Hematopoietic multipotent progenitor cell treated with erythropoietin and hydrocortisone succinate and interleukin-3 and kit ligand, for 15 days (in vitro differentiated cells): ENCODE measurements at regions not wholly inside any gene's neighbourhood (a gene's known extent, or its start where the extent isn't known, plus 50 kb on each side); places are given as distances from the start of the nearest gene placed in this dataset.

Source experiments
- DNase-seq: peaks from one replicate; pipeline ENCODE4 v3.0.0-alpha.2; 2015; ENCODE audit warnings: low spot score

DNA sequence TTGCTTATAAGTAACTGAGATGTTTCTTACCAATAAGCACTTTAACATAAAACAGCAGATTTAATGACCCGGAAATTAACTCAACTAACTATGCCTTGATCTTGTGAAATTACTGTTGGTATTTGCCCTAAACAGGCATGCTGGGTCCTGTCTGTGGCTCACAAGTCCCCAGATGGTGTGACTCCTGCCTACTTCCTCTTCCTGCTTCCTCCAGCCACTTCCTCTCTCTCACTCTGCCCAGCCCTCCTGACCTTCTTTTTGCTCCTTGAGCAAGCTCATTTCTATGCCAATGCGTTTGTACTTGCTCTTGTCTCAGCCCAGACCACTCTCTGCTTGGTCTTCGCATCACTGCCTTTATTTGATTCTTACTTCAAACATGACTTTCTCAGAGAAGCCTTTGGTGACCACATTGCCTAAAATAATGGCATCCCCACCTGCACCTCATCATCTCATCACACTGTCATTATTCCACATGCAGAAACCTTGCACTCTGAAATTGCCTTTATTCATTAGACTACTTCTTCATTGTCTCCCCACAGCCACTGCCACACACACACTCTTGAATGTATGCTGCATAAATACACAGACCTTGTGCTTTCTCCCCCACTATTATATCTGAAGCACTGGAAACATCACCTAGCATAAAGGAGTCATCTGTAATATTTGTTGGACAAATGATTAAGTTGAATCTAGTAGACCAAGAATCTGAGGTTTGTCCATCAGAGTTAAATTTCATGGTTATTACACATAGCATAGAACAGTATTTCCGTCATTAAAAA lies 256.3 kb upstream of the SEMA6D start:
- DNase-seq, result no peak

DNA sequence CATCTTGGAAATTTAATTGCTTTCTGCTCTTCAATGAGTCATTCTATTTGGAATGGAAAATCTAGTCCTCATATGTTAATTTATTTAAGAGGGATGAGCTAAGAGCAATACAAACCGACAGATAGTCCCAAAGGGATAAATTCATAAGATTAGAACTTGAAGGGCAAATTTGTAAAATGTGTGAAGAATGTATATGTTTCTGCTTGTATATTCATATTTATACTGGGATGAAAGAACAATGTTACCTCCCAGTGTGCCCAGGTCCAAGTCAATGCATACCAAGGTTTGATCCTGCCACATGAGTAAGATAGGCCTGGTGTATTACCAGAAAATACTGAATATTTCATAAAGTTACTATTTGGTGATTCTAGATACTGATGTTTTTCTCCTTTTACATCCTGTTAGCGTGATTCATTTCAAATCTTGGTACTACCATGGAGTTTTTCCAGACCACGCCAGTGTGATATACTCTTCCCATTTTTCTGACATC lies 255.6 kb upstream of the SEMA6D start:
- DNase-seq, result no peak

DNA sequence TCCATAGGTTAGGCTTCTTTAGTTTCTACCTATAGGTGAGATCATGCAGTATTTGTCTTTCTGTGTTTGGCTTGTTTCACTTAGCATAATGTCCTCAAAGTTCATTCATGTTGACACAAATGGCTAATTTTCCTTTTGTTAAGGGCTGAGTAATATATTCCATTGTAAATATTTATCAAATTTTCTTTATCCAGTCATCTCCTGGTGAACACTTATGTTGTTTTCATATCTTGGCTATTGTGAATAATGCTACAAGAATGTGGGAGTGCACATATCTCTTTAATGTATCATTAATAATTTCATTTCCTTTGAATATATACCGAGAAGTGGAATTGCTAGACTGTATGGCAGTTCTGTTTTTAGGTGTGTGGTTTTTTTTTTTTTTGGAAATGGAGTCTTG lies 250.9 kb upstream of the SEMA6D start:
- no peak for DNase-seq

DNA sequence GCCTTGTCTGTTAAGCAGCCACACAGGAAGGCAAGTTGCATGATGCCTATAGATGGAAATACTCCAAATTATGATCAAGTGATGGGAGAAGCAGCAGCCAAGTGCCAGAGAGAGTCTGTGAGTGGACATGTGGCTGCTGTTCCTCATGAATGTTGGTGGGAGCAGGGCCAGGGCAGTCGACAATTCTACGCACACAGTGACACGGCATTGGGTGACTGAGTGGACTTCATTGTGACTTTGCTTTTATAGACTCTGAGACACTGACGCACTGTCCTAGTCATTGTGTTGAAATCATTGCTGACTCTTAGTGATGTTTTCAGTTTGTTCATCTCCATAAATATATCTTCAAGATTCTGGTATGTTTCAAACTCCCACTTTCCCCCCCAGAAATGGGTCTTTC lies 246.3 kb upstream of the SEMA6D start:
- DNase-seq, result no peak

DNA sequence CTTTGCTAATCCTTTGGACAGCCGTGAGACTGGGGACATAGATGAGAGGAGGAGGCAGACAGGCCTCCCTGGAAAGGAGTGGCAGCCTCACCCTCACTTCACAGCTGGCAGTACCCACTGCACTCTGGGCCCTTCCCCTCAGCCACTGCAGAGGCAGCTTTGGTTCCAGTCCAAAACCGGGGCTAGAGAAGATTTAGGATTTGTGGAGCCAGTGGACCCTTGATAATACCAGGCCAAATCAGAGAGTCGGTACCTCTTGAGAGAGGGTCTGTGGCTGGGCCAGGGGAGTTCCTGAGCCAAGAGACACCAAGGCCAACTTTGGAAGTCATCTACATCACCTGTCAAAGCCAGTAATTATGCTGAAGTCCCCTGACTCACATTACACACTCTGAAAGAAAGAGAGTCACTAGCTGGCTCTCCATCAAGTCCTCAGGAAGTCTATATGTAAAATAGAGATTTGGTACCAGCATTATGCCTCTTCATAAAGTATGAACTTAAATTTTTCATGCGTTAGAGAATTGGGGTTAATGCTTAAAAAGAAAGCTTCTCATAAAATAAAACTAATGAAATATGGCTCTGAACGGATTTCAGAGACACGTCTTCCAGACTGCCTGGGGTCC lies 244.1 kb upstream of the SEMA6D start:
- DNase-seq, result no peak

DNA sequence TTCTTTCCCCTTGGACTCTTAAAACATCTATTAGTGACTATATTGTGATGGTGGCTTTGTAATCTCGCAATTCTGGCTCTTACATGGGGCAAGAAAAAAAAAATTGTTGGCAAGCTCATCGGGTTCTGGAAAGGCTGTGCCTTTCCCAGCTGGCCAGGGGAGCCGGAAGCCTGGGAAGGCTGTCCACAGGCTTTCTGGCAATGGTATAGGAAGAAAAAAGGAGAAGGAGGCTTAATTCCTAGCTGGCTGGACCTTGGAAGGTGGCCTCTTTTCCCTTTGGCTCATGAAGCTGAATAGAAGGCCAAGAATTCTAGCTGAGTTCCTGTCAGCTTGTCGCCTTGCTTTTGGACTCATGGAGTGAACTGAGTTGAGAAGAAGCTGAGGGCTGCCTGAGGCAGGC lies 243.5 kb upstream of the SEMA6D start:
- no peak for DNase-seq

DNA sequence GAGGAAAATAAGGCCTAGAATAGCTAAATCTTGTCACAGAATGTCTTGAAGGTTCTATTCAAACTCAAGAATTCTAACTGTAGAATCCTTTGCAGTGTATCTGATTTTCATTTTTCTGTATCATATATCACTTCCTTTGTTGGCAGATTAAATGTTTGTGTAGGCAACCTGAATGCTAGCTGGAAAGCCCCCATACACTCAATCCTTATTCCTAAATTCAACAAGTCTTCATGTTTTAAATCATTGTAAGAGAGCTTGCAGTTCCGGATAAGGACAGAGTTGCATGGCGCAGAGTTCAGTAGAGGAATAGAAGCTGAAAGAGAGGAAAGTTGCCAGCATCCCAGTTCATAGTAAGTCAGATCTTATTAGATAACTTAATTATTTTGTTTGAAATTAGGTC lies 242.0 kb upstream of the SEMA6D start:
- no peak for DNase-seq

DNA sequence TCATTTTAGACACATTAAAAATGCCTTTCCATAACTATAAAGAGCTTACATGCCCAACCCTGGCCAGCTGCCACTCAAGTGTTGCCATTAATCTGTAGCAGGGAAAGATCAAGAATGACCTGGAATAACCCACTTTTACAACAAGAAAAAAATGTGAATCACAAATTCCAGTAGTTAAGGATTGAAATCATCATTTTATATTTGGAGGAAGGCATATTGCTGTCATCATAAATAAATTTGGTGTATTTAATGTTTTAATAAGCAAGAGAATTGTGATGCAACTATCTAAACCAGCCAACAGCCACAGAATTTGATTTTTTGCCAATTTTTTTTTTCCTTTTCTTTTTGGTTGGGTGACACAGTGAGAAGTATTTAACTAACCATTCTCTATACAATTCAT lies 240.0 kb upstream of the SEMA6D start:
- no peak for DNase-seq

DNA sequence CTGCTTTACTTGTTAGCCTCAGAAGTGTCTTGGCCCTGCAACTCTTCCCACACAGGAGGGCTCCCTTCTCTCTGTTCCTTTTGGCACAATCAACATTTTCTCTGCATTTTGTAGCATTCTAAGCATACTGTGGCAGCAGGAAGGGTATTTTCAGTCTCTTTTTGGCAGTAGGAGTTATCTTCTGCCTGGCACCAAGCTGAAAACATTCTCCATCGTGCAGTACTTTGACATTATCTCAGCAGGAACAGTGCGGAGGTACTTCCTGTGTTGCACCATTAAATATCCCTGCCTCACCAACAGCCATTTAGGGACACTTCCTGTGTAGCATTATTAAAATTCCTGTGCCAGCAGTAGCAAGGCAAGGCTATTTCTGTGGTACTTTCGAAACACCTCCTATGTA lies 233.2 kb upstream of the SEMA6D start:
- DNase-seq, result no peak

DNA sequence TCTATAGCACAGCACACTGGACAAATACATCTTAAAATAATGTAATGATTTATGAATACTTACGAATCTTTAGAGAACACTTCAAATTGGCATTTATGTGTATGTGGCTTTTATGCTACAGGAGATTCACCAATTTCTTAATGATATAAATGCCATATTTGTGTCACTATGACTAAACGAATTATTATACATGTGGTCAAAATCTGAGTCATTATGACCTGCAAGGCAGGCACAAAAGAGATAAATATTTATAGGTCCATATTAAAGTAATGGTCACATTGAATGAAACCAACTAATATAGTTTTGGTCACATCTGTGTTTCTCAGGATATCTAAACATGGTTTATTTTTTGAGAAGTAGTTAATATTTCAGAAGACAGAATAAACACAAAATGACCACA lies 232.3 kb upstream of the SEMA6D start:
- DNase-seq, result no peak

DNA sequence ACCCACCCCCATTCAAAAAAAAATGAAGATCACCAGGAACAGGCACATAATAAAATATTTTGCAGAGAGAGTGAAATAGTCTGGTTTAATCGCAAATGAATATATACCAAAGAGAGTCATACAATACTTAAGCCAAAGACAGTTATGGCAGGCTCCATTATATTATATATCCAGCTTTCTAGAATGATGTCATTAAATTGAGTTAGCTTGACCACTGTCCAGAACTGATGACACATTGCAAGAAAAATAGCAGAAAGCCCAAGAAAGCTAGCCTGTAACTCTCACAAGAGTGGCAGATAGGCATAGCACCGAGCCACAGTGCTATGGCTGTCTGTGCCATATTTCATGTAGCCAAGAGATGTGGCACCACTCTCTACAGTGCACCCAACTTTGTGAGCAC lies 231.9 kb upstream of the SEMA6D start:
- no peak for DNase-seq

DNA sequence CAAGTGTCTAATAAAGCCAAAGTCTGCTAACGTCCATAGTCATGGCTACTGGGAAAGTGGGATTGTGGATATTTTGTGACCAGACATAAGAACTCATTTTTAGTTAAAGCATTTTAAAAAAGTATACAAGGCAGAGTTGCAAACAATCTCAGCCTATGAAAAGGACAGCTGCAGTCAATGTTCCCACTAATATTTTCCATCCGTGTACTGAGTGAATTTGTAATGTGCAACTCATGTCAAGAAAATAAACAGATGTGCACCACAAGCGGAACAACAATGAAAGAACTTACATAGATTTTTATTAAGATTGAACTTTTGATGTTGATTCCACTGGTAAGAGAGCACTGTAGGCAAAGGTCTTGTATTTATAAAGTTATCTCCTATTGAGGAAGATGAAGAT lies 231.3 kb upstream of the SEMA6D start:
- no peak for DNase-seq

DNA sequence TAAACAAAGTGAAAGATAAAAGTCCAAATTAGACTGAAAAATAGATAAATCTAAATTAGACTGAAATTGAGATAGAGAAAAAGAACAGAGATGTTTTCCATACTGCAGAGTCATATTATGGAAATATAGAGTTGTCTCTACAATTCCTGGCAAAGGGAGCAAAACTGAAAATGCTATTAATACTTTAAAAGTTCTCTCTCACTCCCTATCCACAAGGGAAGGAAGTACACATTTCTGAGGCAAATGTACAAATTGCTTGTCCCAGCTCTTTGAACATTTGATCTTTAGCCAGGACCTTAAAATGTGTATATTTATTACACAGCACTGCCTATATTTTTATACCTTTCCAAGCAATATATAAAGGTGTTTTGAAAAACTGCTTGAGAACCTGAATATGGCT lies 225.1 kb upstream of the SEMA6D start:
- DNase-seq, result no peak

DNA sequence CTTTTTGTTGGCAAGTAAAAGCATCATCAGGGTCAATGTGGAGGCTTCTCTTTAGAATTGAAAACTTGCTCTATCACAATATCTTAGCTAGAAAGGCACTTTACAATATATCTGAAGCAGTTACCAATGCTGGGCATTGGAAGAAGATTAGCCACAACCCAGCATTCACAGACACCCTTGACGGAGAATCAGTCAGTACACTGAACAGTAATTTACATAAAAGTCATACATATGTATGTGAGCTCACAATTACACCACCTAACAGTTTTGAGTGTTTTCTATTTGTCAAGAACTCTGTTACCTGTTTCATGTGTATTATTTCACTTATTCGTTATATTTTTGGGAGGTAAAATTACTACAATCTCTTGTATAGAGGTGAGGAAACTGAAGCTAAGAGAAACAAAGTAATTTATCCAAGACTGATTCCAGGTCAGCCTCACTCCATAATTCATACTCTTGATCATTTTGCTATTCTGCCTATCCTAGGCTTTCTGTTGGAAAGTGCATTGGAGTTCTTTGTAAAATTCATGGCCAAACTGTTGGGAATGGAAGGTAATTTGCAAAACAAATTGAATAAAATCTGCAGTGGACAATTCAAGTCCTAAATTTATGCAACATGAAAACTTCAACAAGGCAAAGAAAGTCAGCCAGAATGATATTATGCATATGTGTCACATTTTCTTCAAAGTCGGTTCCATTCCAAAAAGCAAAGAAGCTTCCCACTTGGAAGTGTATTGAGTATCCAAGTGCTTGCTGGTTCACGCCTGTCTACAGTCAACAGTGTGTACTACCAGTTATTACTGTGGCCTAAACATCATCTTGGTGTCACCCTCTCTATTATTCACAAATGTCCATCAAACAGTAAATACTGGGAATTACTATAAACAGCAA lies 223.7 kb upstream of the SEMA6D start:
- no peak for DNase-seq

DNA sequence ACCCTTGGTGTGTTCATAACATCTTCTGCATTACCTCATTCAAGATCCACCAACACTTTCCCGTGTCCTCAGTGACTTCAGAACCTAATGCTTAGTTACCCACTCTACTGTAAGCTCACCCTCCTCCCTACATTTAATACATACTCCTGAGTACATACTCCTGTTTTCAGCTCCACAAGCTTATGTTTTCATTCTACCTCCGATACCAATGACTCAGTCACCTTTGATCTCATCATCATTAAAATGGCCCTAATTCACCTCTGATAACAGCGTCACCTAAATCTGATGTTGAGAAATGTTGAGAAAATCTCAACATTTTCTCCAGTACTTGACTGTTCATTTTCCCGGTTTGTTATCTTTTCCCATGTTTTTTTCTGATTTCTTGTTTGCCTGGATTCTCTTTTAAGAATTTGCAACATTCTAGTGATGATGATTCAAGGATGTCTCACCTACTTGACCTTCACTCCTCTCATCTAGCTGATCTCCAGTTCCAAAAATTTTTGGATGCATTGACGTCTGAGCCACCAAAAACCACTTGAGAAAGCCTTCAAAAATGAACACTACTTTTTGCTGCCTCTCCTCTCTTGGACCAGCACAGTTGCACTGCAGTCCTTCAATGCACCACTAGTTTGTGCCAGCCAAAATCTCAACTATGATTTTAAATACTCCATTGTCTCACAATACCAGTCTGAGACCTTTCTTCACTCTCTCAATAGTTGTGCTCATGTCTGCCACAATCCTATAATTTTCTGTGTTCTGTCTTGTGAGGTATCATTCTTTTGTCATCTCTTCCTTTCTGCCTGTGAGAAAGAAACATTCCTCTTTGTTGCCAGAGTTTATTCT lies 220.7 kb upstream of the SEMA6D start:
- DNase-seq, result no peak

DNA sequence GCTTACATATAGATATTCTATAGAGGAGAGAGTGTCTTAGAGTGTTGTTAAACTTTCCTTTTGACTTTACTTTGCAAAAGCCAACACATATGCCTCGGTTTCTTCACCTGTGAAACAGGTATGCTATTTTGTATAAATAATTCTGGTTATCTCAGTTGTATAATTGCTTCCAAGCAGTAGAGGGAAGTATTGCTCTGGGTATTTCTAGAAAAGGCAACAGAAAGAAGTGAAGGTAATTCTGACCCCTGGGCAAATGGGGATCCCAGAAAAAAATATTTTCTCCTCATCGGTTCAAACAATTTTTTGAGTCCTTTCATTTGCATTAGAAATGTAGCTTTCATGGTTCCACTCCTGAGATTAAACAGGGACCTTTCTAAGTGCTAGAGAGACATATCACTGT lies 216.5 kb upstream of the SEMA6D start:
- DNase-seq, result no peak

DNA sequence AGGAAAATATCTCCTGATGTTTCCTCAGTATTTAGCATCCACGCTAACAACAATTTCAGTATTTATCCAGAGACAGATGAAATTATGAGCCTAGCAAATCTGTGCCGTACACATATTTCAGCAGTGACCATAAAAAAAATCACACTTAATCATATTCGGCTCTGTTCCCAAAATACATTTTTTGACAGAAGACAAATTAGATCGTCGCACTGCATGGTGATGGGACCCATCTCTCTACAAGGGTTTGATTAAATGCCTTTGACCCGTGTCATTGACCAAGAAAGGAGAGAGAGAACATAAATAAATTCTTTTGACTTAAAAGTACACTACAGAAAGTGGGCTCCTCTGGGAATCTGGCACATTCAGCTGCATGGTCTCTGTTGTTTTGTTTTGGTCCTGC lies 215.3 kb upstream of the SEMA6D start:
- DNase-seq, result no peak

DNA sequence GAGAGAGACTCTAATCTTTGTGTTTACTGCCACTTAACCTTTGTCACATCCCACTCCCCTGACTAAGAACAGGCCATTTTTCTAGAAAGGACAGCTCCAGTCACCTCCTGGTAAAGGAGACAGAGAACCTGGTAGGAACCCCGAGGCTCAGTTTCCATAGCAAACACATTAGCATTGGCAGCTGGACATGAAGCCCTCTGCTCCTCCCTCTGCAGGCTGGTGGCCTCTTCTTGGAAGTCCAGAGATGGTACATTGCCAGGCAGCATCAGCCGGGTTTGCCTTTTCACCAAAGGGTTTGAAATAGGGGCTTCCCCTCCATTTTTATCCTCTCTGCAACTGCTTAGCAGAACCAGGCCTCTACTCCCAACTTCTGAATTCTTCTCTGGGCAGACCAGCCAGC lies 213.4 kb upstream of the SEMA6D start:
- no peak for DNase-seq

DNA sequence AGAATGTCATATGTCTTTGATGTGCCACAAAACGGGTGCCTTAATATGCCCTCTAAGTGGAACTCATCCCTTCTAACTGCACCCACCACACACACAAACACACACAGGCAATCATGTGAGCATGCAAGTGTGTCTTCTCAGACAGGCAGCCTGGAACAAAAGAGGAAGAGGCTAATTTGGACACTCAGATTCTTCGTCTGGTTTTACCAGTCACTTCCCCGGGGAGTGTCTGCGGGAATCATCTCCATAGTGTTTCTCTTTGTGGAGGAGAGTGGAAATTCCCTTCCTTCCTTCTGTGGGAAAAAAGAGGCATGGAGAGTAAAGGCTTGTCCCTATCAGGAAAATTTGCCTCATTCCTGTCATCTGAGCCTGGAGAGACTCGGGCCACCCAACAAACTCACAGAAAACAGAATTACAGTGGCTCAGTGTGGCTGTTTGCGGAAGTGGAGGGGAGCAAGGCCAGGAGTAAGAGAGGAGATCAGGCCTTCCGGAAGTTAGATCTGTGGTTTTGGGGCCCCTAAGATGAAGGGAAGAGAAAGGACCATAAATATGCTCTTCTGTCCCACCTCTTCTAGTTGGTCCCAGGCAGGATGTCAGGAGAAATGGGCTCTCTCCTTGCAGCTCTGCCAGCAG lies 212.6 kb upstream of the SEMA6D start:
- no peak for DNase-seq

DNA sequence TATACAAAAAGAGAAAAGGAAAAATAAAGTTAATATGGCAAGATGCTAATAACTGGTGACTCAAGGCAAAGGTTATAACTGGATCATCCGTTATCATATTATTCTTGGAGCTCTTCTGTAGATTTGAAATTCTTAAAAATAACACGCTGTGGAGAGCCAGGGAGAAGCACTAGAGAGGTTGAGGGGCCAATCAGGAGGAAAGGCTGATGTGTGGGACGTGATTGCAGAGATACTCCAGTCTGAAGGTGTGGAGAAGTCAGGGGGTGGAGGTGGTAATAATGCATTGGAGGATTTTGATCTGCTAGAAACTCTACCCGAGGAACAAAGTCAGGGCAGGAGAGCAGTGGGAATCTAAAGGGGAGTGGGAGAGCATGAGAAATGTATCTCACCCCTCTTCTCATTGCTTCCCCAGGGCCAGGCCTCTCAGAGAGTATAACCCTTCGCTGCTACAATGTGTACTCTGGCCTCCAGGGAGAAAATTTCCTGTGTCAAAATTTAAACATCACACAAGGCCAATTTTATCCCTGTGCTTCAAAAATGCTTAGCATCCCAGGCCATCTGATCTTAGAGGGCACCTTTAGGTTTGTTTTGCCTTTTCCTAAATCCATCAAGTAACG lies 211.5 kb upstream of the SEMA6D start:
- no peak for DNase-seq
